ENCODE measurements at regions not wholly inside any gene's neighbourhood (a gene's known extent, or its start where the extent isn't known, plus 50 kb on each side); places are given as distances from the start of the nearest gene placed in this dataset.

DNA sequence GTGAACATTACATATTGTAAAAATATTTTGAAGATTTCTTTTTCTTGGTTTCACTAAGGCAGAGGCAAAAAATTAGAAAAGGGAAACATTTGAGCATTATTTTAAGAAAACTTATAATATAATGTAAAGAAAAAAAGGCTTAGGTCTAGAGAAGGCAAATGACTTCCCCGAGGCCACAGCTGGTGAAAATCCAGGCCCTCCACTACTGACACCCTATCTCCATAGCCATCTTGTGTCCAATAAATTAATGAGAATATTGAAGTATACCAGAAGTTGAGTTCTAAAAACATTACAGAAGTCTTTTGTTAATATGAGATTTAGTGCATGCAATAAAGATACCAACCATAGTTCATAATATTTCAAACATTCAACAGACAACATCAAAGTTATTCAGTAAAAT lies 459.9 kb upstream of the RORB start:
- Mint-ChIP-seq H3K36me3 (ENCODE audit: low read depth) (no peaks in the 10 kb centered on the region), H3K9me3 (peaks cover 8% of the 10 kb centered on the region), H3K4me3 (no peak overlapping the region), H3K27me3 (no peaks in the 10 kb centered on the region), H3K27ac (no peak overlapping the region), H3K4me1 (ENCODE audit: low read depth) (no peaks in the 10 kb centered on the region)
- H3K4me3 ChIP-seq (ENCODE audit: low read length), result no peak overlapping the region
- H3K9me3 ChIP-seq (ENCODE audit: control insufficient read depth in 1 of 2, insufficient read depth in 1 of 2, low read length in 2 of 2), result no peaks in the 10 kb centered on the region
- intact Hi-C loops (cut with DNase I, micrococcal nuclease), result no loop called here
- DNase-seq (no peak), ATAC-seq (ENCODE audit: poor library complexity) (no peak)
- no peaks in the 10 kb centered on the region for H3K4me1 ChIP-seq (ENCODE audit: insufficient read depth, low read length)
- no peaks in the 10 kb centered on the region for H3K27me3 ChIP-seq (ENCODE audit: control insufficient read depth in 1 of 2, insufficient read depth in 2 of 2, low read length in 2 of 2)
- ChIA-PET CTCF (interaction anchor here (1.7 kb wide), 1 partner anchor 9 kb away, joined by 8 read pairs; no protein-coding TSS in a partner anchor), POLR2A (no interaction called here)
- H3K27ac ChIP-seq (ENCODE audit: low read depth in 1 of 2, low read length in 2 of 2), result no peak overlapping the region
- no peaks in the 10 kb centered on the region for H3K36me3 ChIP-seq (ENCODE audit: insufficient read depth, low read length)
- TF ChIP-seq, protein P1, sequence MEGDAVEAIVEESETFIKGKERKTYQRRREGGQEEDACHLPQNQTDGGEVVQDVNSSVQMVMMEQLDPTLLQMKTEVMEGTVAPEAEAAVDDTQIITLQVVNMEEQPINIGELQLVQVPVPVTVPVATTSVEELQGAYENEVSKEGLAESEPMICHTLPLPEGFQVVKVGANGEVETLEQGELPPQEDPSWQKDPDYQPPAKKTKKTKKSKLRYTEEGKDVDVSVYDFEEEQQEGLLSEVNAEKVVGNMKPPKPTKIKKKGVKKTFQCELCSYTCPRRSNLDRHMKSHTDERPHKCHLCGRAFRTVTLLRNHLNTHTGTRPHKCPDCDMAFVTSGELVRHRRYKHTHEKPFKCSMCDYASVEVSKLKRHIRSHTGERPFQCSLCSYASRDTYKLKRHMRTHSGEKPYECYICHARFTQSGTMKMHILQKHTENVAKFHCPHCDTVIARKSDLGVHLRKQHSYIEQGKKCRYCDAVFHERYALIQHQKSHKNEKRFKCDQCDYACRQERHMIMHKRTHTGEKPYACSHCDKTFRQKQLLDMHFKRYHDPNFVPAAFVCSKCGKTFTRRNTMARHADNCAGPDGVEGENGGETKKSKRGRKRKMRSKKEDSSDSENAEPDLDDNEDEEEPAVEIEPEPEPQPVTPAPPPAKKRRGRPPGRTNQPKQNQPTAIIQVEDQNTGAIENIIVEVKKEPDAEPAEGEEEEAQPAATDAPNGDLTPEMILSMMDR (IDR thresholded peaks at IDR 0.05), result no peak

DNA sequence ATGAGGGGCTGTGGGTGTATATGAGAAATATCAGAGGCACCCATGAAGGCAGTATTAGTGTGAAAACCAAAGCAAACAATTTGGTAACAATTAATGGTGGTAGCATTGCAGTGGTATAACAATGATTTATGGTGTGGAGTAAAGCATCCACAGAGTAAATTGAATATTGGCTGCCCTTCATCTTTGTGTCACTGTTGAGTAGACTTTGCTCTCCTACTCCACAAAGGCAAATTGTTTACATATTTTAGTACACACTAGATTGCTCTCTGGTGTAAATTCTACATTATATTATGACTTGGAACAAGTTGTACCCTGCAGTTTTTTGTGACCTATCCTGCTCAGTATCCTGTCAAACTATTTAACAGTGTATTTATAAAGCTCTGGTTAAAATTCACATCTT lies 455.5 kb upstream of the RORB start:
- DNase-seq (no peak), ATAC-seq (ENCODE audit: poor library complexity) (no peak)
- Mint-ChIP-seq H3K27ac (no peak overlapping the region), H3K27me3 (no peaks in the 10 kb centered on the region), H3K9me3 (peaks cover 14% of the 10 kb centered on the region), H3K4me1 (ENCODE audit: low read depth) (no peaks in the 10 kb centered on the region), H3K4me3 (no peak overlapping the region), H3K36me3 (ENCODE audit: low read depth) (no peaks in the 10 kb centered on the region)
- ChIA-PET POLR2A (no interaction called here), CTCF (no interaction called here)
- Histone ChIP-seq H3K9me3 (ENCODE audit: control insufficient read depth in 1 of 2, insufficient read depth in 1 of 2, low read length in 2 of 2) (peaks cover 0 to 4% of the 10 kb centered on the region in 2 experiments), H3K27ac (ENCODE audit: low read depth in 1 of 2, low read length in 2 of 2) (no peak overlapping the region), H3K4me3 (ENCODE audit: low read length) (no peak overlapping the region), H3K4me1 (ENCODE audit: insufficient read depth, low read length) (no peaks in the 10 kb centered on the region), H3K36me3 (ENCODE audit: insufficient read depth, low read length) (no peaks in the 10 kb centered on the region), H3K27me3 (ENCODE audit: control insufficient read depth in 1 of 2, insufficient read depth in 2 of 2, low read length in 2 of 2) (no peaks in the 10 kb centered on the region)
- intact Hi-C loops (cut with DNase I, micrococcal nuclease), result no loop called here
- TF ChIP-seq, protein P1 (IDR thresholded peaks at IDR 0.05), result no peak

DNA sequence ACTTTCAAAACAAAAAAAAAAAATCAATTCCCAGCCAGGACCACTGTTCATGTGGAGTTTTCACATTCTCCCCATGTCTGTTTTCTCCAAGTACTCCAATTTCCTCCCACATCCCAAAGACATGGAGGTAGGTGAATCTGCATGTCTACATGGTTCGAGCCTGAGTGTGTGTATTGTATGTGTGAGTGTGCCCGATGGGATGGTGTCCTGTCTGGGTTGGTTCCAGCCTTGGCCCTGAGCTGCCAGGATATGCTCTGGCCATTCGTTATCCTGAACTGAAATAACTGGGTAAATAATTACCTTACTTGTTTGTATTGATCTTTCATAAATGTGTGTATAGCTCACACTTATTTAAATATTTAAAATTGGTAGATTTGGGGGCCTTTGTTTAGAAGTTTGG lies 452.3 kb upstream of the RORB start:
- ChIA-PET CTCF (no interaction called here), POLR2A (no interaction called here)
- DNase-seq, result no peak
- no peaks in the 10 kb centered on the region for H3K36me3 ChIP-seq (ENCODE audit: insufficient read depth, low read length)
- no peaks in the 10 kb centered on the region for H3K4me1 Mint-ChIP-seq (ENCODE audit: low read depth)
- H3K27me3 ChIP-seq (ENCODE audit: control insufficient read depth in 1 of 2, insufficient read depth in 2 of 2, low read length in 2 of 2), result no peaks in the 10 kb centered on the region
- H3K36me3 Mint-ChIP-seq (ENCODE audit: low read depth), result no peaks in the 10 kb centered on the region
- H3K27ac Mint-ChIP-seq, result no peak overlapping the region
- H3K9me3 ChIP-seq (ENCODE audit: control insufficient read depth in 1 of 2, insufficient read depth in 1 of 2, low read length in 2 of 2), result peaks cover 0 to 4% of the 10 kb centered on the region in 2 experiments
- no peak overlapping the region for H3K4me3 ChIP-seq (ENCODE audit: low read length)
- no peak overlapping the region for H3K27ac ChIP-seq (ENCODE audit: low read depth in 1 of 2, low read length in 2 of 2)
- no peak for ATAC-seq (ENCODE audit: poor library complexity)
- H3K4me3 Mint-ChIP-seq, result no peak overlapping the region
- intact Hi-C loops (cut with DNase I, micrococcal nuclease), result no loop called here
- TF ChIP-seq, protein P1 (IDR thresholded peaks at IDR 0.05), result no peak
- no peaks in the 10 kb centered on the region for H3K4me1 ChIP-seq (ENCODE audit: insufficient read depth, low read length)
- no peaks in the 10 kb centered on the region for H3K27me3 Mint-ChIP-seq
- H3K9me3 Mint-ChIP-seq, result peaks cover 14% of the 10 kb centered on the region

Data from CD4-positive, alpha-beta T cell (primary cell).